ENCODE measurements at regions not wholly inside any gene's neighbourhood (a gene's known extent, or its start where the extent isn't known, plus 50 kb on each side); places are given as distances from the start of the nearest gene placed in this dataset.

- TF ChIP-seq CTCF (IDR thresholded peaks at IDR 0.05) (no peak), POLR2AphosphoS5 (IDR thresholded peaks at IDR 0.05) (no peak), POLR2A (IDR thresholded peaks at IDR 0.05) (no peak)
Observed at GRCh38 chr14:104262515-104263514, 124.4 kb downstream of the KIF26A start.
